ENCODE measurements at regions not wholly inside any gene's neighbourhood (a gene's known extent, or its start where the extent isn't known, plus 50 kb on each side); places are given as distances from the start of the nearest gene placed in this dataset.

DNA sequence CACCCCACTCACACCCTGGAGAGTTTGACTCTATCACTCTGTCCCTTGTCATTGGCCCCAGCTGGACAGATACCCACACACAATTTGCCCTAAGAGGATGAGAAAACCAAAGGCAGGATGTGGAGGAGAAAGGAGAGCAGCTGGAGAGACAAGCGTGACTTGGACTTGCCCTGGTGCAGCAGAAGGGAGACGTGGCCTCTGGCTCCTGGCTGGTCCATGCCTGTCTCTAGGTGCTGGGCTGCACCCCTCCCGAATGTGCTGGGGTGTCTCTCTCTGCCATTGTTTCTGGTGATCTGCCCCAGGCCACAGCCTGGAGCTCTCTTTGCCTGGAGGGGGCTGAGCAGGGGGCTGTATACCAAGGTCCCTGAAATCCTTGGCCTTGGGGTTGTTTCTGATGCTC, 88.7 kb upstream of the HDAC4 start:
- no peak for DNase-seq (ENCODE audit: extremely low read depth in 1 of 2, low read depth in 1 of 2)

DNA sequence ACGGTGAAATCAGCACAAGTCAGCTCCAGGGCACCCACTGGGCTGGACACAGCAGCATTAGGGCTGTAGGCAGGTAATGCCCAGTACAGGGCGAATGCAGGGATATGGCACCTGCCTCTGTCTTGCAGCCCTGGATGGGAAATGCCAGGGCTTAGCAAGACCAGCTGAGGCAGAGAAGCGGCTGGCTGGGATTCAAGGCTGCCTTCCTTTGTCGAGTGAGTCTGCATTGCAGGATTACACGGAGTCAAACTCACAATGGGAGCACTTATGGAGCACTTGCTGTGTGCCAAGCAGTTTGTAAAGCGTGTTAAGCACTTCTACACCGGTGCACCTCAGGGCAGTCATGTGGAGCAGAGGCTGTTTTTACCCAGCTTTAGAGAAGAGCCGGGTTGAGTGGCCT, 87.3 kb upstream of the HDAC4 start:
- DNase-seq (ENCODE audit: extremely low read depth in 1 of 2, low read depth in 1 of 2) = no peak

DNA sequence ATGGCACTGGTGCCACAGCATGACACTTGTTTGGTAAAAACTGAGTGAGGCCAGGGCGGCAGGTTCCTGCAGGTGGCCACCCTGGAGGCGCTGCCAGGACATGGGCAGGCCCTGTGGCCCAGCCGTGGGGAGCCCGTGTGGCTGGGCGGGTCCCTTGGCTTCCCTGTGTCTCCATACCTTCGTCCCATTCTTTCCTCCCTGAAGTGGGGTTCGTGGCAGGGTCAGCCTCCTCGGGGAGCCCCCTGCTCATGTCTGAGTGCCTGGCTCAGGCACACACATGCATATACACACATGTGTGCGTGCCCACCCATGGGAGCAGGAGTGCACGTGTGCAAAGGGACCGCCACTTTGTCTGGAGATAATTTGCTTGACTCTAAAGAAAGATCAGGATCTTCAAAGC, 86.5 kb upstream of the HDAC4 start:
- DNase-seq (ENCODE audit: extremely low read depth in 1 of 2, low read depth in 1 of 2) = no peak

DNA sequence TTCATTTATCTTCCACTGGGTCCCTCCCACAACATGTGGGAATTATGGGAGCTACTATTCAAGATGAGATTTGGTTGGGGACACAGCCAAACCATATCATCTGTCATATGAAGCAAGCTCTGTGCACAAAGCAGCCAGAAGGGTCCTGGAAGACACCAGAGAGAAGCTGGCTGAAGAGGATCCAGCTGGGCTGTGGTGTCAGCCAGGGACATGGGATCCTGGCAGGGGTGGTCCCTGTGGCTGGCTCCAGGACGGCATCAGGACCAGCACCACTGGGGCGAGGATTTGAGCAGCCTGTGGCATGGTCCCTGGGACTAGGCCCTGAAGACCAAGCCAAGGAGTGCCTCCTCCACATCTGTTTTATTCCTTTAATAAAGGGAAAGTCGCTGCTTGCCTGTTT, 84.8 kb upstream of the HDAC4 start:
- DNase-seq (ENCODE audit: extremely low read depth in 1 of 2, low read depth in 1 of 2) = no peak

DNA sequence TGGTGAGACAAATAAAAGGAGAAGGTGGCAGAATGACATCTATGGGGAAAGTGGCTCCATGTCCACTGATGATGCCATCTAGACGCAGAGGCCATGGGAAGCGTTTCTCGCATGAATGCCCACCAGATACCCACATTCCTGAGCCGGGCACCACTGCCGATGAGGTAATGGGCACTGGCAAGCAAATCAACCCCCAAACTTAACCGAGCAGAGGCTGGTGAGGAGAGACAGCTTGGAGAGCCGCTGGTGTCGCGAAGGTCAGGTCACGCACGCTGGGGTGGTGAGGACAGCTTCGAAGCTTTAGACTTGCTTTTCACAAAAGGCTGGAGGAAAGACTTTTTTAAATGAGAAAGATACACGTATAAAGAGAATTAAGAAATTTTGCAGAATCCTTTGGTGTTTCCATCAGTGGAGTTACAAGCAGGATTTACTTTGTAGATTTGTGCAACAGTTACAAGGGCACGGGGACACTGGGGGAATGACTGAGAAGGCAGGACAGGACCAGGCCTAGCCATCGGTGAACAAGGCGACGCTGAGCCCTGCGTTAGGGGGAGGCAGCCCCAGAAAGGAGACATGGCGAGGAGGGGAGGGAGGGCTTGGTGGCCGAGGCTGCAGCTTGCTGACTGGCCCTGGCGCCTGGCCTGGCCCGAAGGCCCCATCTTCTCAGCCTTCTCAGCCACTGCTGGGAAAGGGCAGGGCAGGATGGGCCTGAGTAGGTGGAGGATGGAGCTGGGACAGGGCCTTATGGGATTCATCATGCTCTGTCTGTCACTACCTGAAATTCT, 83.9 kb upstream of the HDAC4 start:
- DNase-seq (ENCODE audit: extremely low read depth in 1 of 2, low read depth in 1 of 2) = no peak

DNA sequence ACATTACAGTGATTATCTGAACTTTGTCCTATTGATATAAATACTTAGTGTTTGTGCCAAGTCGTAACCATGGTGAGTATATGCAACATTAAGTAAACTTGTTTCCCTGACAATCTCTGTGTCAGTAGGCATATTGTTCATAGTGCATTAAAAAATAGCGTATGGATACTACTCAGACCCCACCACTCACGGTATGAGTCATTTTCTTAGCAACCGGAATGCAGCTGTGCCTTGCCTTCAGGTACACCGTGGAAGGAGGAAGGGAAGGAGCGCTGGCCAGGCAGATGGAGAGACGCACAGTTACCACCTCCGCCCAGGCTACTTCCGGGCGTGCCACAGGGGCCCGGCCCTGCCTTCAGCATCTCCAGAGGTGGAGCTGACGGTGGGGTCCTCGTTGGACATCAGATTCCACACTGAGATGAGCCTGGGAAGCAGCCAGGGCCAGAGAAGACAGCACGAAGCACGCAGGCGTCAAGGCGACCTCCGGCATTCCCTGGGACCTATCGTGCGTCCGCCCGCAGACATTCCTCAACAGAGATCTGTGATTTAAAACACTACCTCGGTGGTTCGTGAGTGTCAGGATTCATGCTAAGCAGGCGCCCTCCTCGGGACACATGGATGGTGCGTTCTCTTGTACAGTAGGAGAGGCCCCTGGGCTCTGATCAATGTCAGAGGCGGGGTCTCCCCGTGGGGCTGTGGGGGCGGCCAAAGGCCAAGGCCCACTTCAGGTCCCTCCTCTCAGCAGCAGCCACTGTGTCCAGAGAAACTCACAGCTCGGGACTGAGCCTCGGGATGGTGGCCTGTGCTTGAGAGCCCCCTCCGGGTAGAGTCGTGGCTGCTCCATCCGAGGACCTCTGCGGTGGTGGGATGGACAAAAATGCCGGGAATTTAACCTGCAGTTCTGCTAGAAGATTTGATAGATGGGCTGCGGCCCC, 82.2 kb upstream of the HDAC4 start:
- DNase-seq (ENCODE audit: extremely low read depth in 1 of 2, low read depth in 1 of 2) = no peak

DNA sequence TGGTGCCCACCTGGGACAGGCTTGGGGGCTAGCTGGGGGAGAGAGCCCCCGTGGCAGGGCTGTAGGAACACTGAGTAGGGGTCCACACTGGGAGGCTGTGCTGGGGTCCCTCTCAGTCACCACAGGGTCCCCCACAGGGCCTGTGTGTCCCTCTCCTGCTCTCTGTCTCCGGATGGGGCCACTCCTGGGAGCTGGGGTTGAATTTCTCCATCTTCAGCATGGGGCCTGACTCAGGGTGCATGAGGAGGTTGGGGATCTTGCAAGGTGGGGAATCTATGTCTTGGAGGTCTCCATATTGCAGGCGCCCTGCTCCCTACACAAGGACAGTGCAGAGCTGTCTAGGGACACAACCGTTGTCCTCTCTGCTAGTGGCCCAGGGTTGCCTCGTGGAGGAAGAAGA, 78.7 kb upstream of the HDAC4 start:
- no peak for DNase-seq (ENCODE audit: extremely low read depth in 1 of 2, low read depth in 1 of 2)

DNA sequence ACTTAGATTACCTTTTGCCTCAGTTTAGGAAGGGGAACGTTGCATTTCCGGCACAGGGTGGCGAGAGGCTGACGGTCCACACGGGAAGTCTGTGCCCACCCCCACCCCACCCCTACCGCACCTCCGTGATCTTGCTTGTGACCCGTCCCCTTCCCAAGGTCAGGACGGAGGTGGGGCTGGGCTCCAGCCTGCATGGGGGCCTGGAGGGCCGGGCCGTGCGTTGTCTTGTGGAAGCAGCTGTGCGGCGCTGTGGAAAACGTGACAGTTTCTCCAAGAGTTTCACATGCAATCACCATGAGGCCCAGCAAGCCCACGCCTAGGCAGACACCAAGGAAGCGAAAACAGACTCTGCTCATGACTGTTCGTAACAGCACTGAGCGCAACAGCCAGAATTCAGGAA, 76.8 kb upstream of the HDAC4 start:
- no peak for DNase-seq (ENCODE audit: extremely low read depth in 1 of 2, low read depth in 1 of 2)

DNA sequence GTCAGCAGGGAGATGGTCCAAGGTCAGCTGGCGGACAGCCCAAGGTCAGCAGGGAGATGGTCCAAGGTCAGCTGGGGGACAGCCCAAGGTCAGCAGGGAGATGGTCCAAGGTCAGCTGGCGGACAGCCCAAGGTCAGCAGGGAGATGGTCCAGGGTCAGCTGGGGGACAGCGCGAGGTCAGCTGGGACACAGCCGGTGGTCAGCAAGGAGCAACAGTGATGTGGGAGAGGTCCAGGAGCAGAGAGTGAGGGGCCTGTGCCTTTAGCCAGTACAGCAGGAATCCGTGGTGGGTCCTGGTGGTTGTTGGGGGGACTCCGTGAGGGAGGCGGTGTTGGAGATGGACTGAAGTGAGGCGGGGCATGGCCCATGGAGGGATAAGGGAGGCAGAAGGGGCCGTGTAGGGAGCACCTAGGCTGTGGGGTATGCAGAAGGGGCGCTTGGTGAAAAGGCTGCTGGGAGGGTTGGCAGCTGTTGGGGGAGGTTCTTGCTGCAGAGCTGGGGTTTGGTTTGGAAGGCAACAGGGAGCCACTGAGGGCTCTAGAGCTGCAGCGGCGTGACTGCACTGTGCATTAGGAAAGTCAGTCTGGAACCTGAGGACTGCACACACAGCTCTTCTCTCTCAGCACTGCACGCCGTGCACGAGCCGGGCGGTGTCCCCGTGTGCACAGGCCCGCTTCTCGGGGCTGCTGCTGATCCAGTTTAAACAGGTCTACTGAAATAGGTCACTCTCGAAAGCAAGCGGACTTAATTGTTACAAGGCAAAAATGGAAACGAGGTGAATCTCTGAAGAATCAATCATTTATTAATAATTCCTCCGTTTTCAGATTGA, 76.2 kb upstream of the HDAC4 start:
- DNase-seq (ENCODE audit: extremely low read depth in 1 of 2, low read depth in 1 of 2) = no peak

DNA sequence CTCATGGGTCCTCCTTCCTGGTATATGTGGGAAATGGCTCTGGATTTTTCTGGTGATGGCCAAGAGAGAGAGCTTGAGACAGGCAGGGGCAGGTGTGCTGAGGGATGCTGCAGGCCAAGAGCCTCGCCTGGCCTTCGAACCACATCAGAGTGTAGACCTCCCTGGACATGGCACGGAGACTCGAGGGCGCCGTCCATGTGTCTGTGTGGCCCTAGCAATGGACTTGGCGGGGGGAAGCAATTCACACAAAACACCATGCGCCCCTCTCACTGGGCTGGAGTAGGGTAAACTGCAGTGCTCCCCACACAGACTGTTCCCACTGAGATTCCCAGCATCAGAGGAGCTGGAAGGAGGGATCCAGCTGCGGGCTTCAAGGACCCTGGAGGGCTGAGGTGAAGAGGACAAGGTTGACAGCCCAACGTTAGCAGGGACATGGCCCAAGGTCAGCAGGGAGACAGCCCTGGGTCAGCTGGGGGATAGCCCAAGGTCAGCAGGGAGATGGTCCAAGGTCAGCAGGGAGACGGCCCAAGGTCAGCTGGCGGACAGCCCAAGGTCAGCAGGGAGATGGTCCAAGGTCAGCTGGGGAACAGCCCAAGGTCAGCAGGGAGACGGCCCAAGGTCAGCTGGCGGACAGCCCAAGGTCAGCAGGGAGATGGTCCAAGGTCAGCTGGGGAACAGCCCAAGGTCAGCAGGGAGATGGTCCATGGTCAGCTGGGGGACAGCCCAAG, 75.4 kb upstream of the HDAC4 start:
- DNase-seq (ENCODE audit: extremely low read depth in 1 of 2, low read depth in 1 of 2) = no peak

DNA sequence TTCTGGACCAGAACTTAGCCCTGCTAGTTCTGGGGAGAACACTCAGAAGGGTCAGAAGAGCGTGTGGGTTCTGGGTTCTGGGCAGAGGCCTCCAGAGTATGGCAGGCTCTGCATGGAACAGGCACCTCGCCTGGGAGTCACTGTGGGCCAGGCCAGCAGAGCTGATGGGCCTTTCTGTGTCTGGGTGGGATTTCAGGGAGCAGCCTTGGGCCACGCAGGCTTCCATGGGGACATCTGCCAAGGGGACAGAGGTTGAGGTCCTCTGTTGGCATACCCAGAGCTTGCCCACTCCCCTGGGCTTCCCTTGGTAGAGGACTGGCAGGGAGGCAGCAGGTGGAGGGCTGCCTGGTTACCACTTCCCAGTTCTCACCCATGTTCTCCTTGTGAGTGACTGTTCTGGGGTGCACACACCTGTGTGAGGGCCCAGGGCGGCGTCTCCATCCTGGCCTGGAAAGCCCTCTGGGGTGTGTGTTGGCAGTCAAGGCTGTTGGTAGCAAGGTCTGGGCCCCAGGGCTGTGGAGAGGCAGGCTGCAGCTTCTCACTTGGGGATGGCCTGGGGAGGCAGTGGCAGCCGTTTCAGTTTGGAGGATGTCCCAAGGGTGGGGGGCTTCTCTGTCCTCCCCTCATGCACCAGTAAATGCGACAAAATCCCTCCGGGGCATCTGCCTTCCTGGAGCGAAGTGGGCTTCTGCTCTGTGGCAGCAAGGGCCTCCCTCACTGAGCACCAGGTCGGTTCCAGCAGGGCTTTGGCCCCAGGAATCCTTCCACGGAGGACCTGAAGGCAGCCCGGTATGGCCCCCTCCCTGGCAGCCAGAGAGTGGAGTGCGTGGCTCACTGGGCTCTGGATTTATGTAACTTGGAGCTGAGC, 74.6 kb upstream of the HDAC4 start:
- DNase-seq (ENCODE audit: extremely low read depth in 1 of 2, low read depth in 1 of 2) = no peak

DNA sequence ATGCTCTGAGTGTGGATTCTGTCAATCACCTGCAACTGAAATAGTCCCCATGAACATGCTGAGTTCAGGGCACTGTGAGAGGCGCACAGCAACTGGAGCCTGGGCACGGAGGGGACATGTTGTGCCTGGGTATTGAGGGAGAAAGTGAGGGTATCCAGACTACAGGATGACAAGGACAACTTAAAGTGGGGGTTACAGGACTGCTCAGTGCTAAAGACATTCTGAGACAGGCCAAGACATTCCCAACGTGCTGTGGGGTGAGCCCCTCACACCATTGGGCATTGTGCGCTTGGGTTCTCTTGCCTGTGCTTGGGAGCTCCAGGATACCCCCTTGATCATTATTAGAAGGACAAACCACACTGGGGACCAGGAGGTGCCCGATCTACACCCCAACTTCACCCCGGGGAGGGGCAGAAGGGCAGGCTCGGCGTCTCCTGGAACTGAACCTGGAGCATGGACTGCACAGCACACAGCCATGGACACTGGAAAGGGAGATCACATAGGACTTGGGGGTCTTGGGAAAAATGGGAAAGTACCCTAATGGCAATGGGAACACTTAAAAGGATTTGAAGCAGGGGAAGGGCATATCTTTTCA, 72.5 kb upstream of the HDAC4 start:
- no peak for DNase-seq (ENCODE audit: extremely low read depth in 1 of 2, low read depth in 1 of 2)

DNA sequence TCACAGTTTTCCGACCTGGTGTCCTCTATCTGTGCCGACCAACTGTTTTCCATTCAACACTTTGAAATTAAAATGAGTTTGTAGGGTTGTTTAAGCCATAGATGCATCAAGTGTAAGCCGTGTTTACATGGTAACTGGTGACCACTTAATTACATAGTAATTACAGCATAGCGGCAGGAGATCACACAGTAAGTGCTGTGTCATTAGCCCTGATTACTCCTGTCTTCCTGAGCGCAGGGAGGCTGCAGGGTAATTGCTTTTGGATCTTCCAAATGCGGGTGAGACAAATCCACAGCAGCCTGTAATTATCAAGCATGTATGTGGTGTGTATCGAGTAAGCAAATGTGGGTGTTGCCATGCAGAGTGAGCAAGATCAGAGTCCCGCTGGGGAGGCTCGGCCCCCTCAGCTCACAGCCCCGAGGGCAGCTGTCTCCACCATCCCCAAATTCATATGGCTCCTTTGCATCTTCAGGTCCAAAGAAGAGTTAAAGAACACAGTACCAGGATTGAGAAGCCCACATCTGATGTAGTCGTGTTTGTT, 71.5 kb upstream of the HDAC4 start:
- no peak for DNase-seq (ENCODE audit: extremely low read depth in 1 of 2, low read depth in 1 of 2)

DNA sequence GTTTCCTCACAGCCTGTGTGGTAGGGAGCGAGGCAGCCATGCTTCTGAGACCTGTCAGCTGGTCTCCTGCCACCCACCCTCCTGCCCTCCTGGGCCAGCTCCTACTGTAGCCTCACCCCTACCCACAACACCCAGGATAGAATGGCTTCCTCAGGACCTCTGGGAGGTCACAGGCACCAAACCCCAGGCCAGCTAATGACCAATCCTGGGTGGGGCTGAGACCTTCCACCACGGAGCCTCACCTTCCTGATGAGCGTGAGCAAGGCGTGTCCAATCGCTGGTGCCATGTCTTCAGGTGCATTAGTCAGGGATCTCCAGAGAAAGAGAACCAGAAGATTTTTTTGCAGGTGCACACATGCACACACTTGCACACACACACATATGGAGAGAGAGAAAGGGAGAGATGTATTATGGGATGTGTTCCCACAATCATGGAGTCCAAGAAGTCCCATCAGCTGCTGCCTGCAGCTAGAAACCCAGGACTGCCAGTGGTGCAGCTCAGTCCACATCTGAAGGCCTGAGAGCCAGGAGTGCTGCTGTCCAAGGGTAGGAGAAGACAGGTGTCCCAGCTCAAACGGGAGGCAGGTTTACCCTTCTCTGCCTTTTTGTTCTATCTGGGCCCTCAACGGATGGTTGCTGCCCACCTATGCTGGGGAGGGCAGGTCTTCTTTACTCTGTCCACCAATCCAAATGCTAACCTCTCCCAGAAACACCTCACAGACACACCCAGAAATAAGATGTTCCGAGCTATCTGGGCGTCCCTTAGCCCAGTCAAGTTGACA, 70.4 kb upstream of the HDAC4 start:
- no peak for DNase-seq (ENCODE audit: extremely low read depth in 1 of 2, low read depth in 1 of 2)

DNA sequence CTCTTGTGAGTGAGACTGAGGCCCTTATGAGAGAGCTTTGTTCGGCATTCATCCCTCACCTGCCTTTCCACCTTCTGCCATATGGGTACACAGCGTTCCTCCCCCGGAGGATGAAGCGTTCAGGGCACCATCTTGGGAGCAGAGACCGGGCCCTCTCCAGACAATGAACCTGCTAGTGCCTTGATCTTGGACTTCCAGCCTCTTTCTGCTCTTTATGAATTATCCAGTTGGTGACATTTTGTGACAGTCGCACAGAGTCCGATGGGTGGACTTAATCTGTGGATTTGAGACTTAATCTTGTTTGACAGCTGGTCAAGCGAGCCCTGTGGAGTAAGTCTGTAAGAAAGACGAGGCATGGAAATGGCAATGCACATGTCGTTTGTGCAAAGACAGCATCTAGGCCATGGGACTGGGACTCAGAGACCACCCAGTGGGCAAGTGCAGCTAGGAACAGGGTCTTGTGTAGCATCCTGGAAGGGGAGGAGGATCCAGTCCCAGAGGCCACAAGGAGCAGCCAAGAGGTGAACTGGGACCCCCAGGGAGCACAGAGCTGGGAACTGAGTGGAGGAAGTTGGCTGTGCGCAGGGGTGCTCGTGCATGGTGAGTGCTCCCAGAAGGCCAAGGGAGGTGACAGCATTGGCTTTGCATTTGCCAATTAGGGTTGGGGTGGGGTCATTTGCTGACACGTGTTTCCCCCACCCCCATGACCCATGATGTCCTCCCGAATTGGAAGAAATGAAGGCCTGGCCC, 69.5 kb upstream of the HDAC4 start:
- DNase-seq (ENCODE audit: extremely low read depth in 1 of 2, low read depth in 1 of 2) = no peak

DNA sequence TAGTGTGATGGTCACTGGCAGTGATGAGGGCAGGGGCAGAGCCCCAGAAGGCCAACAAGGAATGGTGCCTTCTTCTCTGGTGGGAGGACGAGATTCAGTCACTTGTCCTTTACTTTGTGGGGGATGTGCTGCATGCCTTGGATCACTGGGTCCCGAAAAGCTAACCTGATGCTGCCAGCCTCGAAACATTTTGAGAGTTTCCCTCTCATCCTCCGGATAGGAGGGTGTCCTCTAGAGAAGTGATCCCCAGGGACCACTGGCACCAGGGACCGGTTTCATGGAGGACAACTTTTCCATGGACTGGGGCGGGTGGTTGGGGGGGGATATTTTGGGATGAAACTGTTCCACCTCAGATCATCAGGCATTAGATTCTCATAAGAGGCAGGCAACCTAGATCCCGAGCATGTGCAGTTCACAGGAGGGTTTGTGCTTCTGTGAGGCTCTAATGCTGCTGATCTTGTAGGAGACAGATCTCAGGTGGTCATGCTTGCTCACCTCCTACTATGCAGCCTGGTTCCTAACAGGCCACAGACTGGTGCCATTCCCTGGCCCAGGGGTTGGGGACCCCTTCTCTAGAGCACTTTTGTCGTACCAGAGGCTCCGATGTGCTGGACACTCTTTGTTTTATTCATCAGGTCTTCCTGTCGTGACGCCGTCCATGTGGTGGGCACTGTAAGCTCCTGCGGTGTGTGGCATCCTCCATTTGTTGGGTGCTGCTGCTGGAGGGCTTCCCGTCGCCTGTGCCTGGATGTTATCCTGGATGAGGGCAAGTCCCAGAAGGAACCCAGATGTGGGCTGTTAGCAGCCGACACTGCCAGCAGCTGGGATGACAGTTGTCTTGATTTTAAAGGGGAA, 68.5 kb upstream of the HDAC4 start:
- DNase-seq (ENCODE audit: extremely low read depth in 1 of 2, low read depth in 1 of 2) = no peak

Measured in activated CD8-positive, alpha-beta memory T cell treated with anti-CD3 and anti-CD28 coated beads for 1 hour (primary cell).